GM18511 (cell line): ENCODE measurements at regions not wholly inside any gene's neighbourhood (a gene's known extent, or its start where the extent isn't known, plus 50 kb on each side); places are given as distances from the start of the nearest gene placed in this dataset.

Experiments used
- ATAC-seq: cut with Tn5 transposase; IDR thresholded peaks from one replicate; pipeline ENCODE4 v1.9.1; 2021; ENCODE audit warnings: mild to moderate bottlenecking, moderate library complexity; ENCODE audit not compliant: unreplicated experiment

DNA sequence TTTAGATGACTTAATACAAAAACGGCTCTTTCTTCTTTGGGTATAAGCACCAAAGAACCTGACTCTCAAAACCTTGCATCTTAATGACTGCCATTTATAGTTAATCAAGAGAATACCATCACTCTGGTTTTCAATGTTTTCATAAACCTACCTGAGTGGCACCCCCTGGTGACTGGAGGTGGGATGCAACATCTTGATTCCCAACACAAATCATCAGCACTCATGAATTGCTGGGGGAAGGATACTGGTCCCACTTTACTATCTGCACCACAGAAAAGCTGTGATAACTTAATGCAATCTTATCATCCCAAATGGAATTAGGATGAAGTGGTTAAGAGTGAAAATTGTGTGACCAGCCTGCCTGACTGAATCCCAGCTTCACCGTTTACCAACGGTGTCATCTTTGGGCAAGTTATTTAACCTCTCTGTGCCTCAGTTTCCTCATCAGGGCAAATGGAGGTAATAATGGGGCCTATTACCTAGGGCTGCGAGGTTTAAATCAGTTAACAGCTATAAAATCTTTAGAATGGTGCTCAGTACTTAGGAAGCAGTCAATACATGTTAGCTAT lies 366.4 kb downstream of the KLF12 start:
- ATAC-seq: peak; percentile 29

DNA sequence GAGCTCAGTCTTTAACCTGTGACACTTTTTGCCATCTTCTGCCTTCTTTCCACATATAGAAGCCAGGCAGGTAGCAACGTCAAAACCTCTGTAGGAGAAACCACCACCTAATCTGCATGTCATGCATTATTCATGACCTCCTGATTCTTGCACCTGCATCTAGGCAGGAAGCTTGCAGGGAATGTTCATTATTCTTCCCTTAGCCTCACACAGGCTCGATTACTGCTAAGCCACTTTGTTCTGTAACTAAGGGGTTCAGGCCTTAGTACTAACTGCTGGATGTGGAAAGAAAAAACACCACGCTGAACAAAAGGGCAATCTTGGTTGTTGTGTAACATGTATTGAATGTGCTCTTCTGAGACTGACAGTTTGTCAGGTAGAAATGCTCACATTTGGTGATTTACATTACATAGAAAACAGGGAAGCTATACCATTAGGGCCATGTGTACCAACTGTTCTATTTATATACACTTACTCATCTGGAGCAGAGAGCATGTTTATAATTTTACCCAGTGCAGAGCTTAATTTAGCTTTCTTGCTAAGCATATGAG lies 366.9 kb downstream of the KLF12 start:
- peak; percentile 34 for ATAC-seq

DNA sequence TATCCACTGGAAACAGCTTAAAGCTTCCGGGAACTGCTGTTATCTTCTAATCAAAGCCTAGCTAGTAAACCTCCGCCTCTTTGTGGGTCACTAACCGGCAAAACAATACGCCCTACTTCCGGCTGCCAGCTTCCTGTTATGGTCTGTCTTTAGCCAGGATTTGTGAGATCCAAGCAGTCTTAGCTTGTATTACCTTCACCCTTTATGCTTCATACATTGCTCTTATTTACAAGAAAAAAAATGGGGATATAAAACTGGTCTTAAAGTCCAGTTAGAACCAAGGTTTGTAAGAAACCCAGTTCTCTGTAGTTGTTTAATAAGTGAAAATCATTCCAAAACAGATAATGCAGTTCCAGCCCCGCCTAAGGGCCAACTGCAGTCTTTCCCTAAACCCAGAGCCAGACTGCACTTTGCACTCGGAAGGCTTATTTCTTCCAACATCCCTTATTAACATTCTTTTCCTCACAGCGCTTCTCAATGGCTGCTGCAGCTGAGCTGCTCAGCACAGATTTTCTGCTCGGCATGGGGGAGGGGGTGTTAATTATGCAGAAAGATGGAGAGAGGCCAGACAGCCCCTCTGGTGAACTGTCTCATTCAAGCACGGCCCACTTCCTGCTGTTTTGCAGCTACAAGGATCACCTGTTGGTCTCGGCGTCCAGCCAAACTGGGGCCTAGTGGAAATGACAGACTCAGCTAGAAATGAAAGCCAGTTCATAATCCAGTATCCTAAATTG lies 368.4 kb downstream of the KLF12 start:
- peak; percentile 80 for ATAC-seq

DNA sequence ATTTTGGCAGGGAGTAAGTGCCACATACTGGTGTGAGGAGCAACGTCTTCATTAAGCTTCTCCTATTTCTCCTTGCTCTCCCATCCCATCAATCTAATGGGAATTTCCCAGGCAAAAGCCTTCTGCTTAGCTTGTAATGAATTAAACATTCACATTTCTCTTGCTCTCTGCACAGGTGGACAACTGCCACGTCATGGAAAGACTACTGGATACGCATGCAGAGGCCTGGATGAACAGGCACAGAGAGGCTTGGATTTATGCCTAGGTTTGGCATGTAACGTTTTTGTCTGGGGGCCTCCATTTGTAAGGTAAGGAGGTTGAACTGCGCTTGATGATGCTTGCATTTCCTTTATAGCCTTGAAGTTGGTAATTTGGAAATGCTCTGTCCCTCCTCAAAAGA lies 374.8 kb downstream of the KLF12 start:
- no peak for ATAC-seq

DNA sequence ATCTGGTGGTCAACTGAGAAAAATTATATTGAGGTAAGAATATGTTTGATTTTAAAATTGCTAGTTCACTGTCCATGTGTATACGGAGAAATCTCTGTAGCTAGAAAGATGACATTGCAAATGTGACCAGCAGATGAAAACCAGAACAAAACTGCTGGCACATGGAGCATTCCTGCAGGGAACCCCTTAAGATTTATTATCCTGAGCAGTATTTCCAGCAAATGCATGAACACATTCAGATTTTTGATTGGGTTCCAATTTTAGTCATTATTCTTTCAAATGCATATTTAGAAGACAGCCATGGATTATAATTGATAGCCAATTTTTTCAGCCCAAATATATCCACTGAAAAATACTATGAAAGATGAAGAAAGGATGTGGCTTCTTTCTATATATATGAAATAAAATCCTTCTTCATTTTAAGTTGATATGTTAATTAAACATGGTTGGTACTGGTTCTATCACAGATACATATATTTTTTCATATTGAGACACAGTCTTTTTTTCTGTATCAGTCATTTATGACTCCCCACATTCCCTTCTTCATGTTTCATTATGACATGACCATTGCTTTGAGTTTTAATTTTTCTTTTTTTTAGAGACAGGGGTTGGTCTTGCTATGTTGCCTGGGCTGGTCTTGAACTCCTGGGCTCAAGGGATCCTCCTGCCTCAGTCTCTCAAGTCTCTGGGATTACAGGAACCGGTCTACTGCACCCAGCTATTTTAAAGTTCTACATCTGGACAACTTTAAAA lies 376.5 kb downstream of the KLF12 start:
- ATAC-seq: no peak

DNA sequence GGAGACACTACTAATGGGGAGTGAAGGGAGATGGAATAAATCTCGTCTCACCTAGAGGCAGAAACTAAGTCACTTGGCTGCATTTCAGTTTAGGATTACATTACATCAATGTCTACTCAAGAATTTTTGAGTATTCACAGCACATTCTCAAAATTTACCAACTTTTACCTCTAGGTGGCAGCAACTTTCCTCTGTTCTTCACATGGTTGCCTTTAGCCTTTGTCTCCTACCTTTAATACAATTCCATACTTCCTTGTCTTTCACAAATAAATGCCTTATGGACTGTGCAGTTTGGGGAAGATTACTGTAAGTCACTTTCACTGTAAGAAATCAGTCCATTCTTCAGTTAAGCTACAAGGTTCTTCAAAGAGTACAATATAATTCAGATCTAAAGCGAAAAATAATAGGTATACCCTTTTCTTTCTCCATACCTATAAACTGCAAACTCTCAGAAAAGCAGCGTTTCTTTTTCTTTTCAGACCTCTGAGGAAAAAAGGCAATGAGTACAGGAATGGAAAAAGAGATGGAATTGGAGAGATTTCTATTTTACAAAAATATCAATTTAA lies 379.4 kb downstream of the KLF12 start:
- ATAC-seq: peak; percentile 71

DNA sequence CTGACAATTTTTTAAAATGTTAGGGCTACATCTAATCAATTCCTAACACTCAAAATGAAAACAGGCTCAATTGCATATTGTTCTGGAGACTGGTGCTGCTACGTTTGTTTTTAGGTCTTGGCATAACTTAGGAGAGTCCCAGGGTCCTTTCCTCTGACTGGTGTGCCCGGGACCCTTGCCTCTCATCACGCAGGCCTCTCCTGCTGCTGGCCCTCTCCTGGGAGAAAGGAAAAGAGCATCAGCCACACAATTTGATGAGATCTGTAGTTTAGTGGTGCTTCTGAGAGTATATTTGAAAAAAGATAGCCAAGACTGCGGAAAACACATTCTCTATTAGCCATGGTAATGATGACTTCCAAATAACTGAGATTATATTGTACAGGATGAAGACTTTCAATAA lies 380.0 kb downstream of the KLF12 start:
- ATAC-seq: no peak

DNA sequence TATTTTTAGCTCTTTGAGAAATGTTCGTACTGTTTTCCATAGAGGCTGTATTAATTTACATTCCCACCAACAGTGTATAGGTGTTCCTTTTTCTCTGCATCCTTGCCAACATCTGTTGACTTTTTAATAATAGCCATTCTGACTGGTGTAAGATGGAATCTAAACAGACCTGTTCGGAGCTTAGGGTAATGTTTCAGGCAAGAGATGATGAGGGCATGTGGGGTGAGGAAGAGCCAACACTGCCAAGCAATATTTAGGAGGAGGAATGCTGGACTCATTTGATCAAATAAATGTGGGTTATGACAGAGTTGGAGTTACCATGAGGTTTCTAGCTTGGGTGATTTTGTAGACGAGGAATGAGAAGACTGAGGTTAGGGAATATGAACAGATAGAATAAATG lies 382.9 kb downstream of the KLF12 start:
- ATAC-seq: no peak

DNA sequence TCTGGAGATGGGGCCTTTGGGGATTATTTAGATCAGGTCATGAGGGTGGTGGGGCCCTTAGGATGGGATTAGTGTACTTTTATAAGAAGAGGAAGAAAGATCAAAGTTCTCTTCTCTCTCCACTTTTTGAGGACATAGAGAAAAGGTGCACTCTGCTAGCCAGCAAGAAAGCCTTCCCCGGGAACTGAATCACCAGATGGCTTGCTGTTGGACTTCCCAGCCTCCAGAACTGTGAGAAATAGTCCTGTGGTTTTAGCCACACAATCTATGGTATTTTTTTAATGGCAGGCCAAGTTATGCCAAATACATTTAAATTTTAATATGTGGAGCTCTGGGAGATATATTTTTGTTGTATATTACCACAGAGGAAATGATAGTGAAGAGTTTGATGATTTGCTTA lies 385.8 kb downstream of the KLF12 start:
- ATAC-seq: no peak

DNA sequence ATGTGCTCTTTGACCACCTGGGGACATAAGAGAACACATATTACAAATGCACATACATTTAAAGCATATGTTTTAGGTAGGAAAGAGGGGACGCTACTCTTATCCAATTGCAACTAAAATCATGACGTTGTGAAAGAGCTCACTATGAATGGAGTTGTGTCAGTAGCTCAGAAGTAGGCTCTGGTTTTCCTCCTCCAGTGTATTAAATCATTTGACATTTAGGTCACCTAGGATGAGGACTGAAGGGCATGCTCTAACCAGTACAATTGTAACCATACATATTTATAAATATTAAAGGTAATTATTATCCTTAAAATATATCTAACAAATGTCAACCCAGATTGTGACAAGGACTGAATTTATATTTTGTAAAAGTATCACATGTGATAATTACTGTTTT lies 389.0 kb downstream of the KLF12 start:
- ATAC-seq: no peak

DNA sequence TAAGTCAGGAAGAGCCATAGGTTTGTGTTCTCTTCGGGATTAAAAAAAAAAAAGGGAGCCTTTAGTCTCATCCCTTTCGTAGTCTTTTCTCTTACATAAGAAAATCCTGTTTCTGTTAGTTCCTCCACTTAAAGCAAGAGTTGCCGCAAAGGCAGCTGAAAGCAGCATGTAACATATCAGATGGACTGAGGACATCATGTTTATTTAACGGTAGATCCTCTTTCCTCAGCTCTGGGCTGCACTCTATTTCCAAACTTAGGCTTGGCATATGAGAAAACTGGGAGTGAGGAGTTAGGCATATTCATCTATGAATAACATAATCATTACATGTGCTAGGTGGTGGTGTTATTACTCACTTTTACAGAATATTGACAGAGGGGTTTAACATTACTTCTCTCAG lies 391.2 kb downstream of the KLF12 start:
- no peak for ATAC-seq

DNA sequence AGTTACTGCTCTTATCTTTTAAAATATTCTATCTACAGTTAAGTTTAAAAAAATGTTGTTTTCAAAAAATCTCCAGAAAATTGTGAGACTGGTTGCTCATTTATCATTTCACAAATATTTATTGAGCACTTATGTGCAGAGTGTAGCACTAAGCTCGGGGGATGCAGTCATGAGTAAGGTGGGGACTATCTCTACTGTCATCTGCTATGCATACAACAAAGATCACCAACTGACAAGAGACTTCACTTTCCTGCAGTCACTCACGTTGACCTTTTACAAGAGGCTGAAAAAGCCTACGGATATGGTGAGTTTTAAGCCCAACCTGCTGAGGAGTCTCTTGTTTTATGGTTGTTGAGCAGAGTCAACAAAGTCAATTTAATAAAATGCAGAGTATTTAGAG lies 392.5 kb downstream of the KLF12 start:
- no peak for ATAC-seq

DNA sequence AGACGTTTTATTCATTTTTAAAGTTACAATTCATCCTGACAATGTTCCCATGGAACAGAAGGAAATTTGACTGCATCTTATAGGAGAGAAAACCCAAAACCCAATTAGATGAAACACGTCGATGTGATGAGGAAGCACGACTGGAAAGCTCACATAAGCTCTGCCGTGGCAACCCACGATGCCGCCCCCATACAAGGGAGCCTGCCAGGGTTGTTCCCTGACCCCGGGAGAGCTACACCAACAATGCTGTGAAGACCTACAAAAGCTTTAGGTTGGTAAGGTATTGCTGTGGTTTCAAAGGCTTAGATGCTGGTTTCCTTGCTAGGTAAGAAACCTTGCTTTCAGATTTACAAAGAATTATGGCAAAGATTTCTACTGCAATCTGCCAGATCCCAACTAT lies 393.1 kb downstream of the KLF12 start:
- no peak for ATAC-seq

DNA sequence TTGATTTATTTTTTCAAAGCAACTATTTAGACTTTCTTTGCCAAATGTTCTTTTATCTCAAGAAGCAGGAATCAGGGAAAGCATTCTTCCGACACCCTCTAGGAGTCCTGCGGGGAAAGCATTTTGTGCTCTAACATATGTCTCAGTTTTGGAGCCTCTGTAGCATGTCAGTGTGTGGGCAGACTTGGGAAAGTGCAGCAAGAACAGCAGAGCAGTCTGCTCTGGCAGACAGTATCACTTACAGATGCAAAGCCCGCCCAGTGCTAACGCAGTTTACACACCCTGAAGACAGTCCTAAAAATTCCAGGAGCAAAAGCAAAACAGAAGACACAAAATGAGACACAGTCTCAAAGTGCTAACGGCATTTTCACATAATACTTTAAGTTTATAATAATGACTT lies 393.5 kb downstream of the KLF12 start:
- no peak for ATAC-seq

DNA sequence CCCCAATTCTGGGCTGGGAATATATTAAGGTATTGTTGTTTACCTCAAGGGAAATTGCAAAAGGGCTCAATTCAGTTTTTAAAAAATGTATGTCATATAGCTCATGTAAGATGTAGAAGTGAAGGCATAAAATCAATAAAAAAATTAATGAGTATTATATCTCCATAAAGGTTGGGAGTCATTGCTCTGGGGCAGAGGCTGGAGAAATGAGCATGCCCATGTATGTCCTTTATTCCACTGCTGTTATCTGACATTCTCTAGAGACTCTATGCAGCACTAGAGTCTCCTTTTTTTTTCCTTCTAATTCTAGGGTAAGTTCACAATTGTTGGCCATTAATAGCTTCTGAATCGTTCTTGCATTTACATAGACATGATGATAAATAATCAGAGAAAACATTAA lies 394.8 kb downstream of the KLF12 start:
- ATAC-seq: no peak

DNA sequence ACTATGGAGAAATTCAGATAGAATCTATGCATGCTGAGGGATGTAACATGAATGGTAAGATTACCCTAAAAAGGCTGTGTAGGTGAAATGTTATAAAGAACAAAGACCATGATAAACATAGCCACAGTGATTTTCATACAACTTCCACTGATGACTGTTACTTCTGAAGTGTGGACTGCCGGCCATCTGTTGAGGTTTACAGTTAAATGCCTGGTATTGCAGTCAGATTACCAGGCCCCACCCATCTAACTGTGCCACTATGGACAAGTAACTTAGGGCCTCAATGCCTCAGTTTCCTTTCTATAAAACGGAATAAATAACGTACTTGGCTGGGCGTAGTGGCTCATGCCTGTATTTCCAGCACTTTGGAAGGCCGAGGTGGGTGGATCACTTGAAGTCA lies 395.6 kb downstream of the KLF12 start:
- ATAC-seq: no peak

DNA sequence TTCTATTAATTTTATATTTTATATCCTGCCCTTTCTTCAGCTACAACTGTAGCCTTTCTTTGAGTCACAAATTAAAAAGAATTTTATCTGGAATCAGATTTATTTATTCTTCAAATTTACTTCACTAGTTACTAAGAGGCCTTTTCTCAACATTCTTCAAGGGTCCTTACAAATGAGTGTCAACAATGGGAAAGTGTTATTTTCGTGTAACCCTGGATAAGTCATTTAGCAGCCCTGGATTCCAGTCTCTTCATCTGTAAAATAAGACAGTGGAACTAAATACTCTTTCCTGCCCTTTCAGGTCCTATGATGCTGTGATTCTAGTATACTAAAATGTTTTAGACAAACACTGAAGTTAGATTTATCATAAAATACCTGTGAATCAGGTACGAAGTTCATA lies 397.0 kb downstream of the KLF12 start:
- ATAC-seq: no peak

DNA sequence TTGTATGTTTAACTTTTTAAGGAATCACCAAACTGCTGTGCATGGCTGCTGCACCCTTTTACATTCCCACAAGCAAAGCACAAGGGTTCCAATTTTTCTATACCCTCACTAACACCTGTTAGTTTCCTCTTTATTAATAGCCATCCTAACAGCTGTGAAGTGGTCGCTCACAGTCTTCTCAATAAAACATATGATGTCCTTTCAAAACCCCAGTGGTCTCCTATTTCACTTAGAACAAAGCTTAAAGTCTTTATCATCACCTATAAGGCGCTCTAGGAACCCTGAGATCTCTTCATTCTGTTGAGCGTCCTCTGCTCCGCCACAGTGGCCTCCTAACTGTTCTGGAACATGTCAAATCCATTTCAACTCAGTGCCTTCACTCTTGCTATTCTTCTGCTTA lies 400.5 kb downstream of the KLF12 start:
- ATAC-seq: no peak

DNA sequence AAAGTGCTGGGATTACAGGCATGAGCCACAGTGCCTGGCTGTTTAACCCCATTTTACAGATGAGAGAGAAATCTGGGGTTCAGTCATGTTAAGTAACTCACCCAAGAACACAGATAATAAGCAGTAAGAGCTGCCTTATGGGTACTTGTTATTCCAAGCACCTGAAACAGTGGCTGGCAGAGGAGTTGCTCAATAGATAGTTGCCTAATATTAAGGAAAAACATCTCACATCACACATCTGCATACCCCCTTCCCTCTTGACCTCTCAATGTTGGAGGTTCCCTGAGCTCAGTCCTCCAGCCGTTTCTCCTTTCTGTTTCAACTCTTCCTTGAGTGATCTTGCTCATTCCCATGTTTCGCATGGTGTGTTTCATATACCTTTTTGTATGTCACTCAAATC lies 401.9 kb downstream of the KLF12 start:
- no peak for ATAC-seq

DNA sequence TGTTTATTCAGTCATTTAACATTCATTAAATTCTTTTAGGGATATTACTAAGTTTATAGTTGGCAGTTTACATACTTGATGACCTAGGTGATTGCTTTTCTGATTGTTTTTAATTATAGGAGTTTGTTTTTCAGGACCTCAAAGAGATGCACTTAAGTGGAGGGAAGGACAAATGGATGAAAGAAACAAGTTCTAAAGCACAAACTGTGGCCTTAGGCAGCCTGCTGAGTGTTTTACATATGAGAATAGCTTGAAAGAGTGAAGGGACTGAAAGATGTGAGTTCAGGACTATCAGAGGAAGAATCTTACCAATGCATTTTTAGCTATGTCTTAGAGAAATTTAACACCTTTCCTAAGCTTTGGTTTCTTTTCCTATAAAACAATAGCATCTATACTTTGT lies 402.6 kb downstream of the KLF12 start:
- no peak for ATAC-seq

DNA sequence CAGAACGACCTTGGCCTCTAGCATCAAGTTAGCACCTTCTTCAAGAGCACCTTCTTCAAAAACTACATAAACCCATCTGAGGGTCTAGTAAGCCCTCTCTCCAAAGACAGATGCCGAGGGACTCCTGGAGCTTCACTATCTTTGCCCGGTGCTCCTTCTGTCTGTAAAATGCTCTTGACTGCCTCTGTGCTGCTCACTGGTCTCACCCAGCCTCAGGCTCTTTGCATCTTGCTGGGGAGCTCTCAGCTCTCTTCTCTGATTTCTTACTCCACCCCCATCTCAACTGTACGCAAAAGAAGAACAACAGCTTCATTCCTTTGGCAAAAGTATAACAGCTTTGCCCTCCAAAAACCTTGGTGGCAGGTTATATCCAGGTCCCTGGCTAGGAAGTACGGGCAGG lies 404.2 kb downstream of the KLF12 start:
- no peak for ATAC-seq

DNA sequence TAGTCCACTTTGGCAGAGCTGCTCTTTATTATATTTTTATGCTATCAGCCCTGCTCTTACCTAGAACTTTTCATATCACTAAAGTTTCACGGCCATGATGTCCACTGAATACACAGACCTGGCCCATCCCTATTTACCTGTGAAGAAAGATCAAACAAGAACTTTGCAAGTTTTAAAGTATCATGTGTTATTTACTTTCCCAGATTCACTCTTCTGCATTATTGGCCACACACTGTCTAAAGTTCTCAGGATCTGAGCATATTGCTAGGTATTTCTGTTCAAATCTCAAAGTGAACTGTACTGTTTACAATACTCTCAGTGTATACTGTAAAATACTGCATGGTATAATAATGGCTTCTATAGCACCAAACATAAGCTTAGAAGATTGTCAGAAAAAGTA lies 405.2 kb downstream of the KLF12 start:
- ATAC-seq: no peak
